ENCODE measurements at regions not wholly inside any gene's neighbourhood (a gene's known extent, or its start where the extent isn't known, plus 50 kb on each side); places are given as distances from the start of the nearest gene placed in this dataset.

- Mint-ChIP-seq H3K27ac (no peak overlapping the region), H3K4me3 (no peak overlapping the region), H3K27me3 (no peaks in the 10 kb centered on the region), H3K4me1 (no peaks in the 10 kb centered on the region), H3K36me3 (ENCODE audit: low read depth) (no peaks in the 10 kb centered on the region)
- ATAC-seq (no peak), DNase-seq (no peak)
- H3K9me3 ChIP-seq (ENCODE audit: control insufficient read depth, low read length, poor library complexity, severe bottlenecking), result no peaks in the 10 kb centered on the region
Observed at GRCh38 chr4:165783626-165784025, 89.4 kb upstream of the TLL1 start.

DNA sequence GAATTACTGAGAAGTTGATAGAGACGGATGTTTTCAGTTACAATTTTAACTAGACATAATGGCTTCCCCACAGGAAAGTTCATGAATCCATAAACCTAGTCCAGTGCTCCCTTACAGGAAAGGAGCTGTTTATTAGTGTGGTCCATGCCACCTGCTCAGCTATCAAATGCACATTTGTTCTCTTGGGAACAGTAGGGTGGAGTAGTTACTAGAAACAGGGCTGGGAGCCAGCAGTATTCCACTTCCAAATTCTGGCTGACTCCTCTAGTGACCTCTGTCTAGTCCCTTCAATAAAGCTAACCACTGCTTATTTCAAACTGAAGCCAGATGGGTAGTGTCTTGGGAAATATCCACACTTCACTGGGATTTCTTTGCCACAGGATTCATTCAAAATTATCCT lies 88.4 kb upstream of the TLL1 start:
- Mint-ChIP-seq H3K27ac (no peak overlapping the region), H3K27me3 (no peaks in the 10 kb centered on the region), H3K4me3 (no peak overlapping the region), H3K4me1 (no peaks in the 10 kb centered on the region), H3K36me3 (ENCODE audit: low read depth) (no peaks in the 10 kb centered on the region)
- ATAC-seq (no peak), DNase-seq (no peak)
- no peaks in the 10 kb centered on the region for H3K9me3 ChIP-seq (ENCODE audit: control insufficient read depth, low read length, poor library complexity, severe bottlenecking)

- Mint-ChIP-seq H3K4me3 (no peak overlapping the region), H3K36me3 (ENCODE audit: low read depth) (no peaks in the 10 kb centered on the region), H3K4me1 (no peaks in the 10 kb centered on the region), H3K27me3 (no peaks in the 10 kb centered on the region), H3K27ac (no peak overlapping the region)
- no peaks in the 10 kb centered on the region for H3K9me3 ChIP-seq (ENCODE audit: control insufficient read depth, low read length, poor library complexity, severe bottlenecking)
- ATAC-seq (no peak), DNase-seq (no peak)
Observed at GRCh38 chr4:165785337-165785736, 87.7 kb upstream of the TLL1 start.

GRCh38 chr4:165787516-165788274 lies 85.3 kb upstream of the TLL1 start:
- ATAC-seq, result no peak
- Mint-ChIP-seq H3K36me3 (ENCODE audit: low read depth) (no peaks in the 10 kb centered on the region), H3K4me1 (no peaks in the 10 kb centered on the region), H3K27ac (no peak overlapping the region), H3K27me3 (no peaks in the 10 kb centered on the region), H3K4me3 (no peak overlapping the region)
- DNase-seq, result no peak
- H3K9me3 ChIP-seq (ENCODE audit: control insufficient read depth, low read length, poor library complexity, severe bottlenecking), result no peaks in the 10 kb centered on the region

DNA sequence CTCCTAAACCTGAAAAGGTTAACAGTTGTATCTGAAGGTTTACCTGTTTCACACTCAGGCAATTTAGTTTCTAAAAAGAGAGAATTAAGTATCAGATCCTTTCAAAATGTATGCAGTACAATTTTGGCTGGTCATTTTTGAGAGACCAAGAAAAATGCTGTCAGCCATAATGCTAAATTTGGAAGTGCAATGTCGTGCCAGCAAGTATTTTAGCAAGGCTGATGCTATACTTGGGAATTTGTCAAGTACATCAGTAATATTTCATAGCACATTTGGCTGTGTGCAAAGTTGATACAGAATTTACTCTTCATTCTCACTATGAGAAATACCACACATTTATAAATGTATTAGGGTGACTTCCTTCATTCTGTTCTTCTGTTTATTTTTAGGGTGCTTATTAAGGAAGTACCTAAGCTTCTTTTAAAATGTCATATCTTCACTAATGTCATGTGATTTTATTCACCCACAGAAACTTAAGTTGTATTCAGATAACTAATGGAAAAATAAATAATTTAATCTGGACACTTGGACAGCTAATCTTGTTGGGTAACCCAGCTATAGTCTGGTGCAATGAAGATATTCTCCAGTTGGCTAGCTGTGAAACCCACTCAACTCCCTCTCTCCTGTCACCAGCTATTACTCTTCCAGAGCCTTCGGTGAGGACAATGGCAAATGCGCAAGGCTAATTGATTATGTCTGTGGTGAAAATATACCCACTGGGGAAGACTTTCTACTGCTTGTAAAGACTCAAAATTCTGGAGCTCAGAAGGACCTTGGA lies 84.2 kb upstream of the TLL1 start:
- no peak overlapping the region for H3K4me3 Mint-ChIP-seq
- no peaks in the 10 kb centered on the region for H3K36me3 Mint-ChIP-seq (ENCODE audit: low read depth)
- ATAC-seq (no peak), DNase-seq (no peak)
- H3K27me3 Mint-ChIP-seq, result no peaks in the 10 kb centered on the region
- H3K9me3 ChIP-seq (ENCODE audit: control insufficient read depth, low read length, poor library complexity, severe bottlenecking), result no peaks in the 10 kb centered on the region
- H3K4me1 Mint-ChIP-seq, result no peaks in the 10 kb centered on the region
- no peak overlapping the region for H3K27ac Mint-ChIP-seq

DNA sequence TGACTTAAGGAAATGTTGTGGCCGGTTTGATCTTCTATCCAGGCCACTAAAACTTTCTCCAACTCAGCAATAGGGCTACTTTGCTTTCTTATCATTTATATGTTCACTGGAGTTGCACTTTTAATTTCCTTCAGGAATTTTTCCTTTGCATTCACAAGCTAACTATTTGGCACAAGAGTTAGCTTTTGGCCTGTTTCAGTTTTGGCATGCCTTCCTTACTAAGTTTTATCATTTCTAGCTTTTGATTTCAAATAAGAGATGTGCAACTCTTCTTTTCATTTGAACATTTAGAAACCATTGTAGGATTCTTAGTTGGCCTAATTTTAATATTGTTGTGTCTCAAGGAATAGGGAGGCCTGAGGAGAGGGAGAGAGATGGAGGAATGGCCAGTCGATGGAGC lies 79.8 kb upstream of the TLL1 start:
- no peak overlapping the region for H3K4me3 Mint-ChIP-seq
- ATAC-seq, result no peak
- H3K27ac Mint-ChIP-seq, result no peak overlapping the region
- no peak for DNase-seq
- no peaks in the 10 kb centered on the region for H3K27me3 Mint-ChIP-seq
- H3K4me1 Mint-ChIP-seq, result no peaks in the 10 kb centered on the region
- no peaks in the 10 kb centered on the region for H3K9me3 ChIP-seq (ENCODE audit: control insufficient read depth, low read length, poor library complexity, severe bottlenecking)
- no peaks in the 10 kb centered on the region for H3K36me3 Mint-ChIP-seq (ENCODE audit: low read depth)

GRCh38 chr4:165794834-165795233 lies 78.2 kb upstream of the TLL1 start:
- DNase-seq (no peak), ATAC-seq (no peak)
- Mint-ChIP-seq H3K27me3 (no peaks in the 10 kb centered on the region), H3K36me3 (ENCODE audit: low read depth) (no peaks in the 10 kb centered on the region), H3K4me1 (no peaks in the 10 kb centered on the region), H3K27ac (no peak overlapping the region), H3K4me3 (no peak overlapping the region)
- H3K9me3 ChIP-seq (ENCODE audit: control insufficient read depth, low read length, poor library complexity, severe bottlenecking), result no peaks in the 10 kb centered on the region

DNA sequence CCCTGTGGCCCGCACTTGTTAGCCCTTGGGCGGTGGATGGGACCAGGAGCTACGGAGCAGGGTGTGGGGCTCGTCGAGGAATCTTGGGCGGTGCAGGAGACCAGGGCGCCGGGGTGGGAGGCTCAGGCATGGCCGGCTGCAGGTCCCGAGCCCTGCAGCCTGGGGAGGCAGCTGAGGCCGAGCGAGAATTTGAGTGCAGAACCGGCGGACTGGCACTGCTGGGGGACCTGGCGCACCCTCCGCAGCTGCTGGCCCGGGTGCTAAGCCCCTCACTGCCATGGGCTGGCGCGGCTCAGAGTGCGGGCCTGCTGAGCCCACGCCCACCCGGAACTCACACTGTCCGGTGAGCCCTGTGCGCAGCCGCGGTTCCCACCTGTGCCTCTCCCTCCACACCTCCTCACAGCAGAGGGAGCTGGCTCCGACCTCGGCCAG lies 73.6 kb upstream of the TLL1 start:
- Mint-ChIP-seq H3K27me3 (no peaks in the 10 kb centered on the region), H3K36me3 (ENCODE audit: low read depth) (no peaks in the 10 kb centered on the region), H3K27ac (no peak overlapping the region), H3K4me3 (no peak overlapping the region), H3K4me1 (no peaks in the 10 kb centered on the region)
- no peaks in the 10 kb centered on the region for H3K9me3 ChIP-seq (ENCODE audit: control insufficient read depth, low read length, poor library complexity, severe bottlenecking)
- ATAC-seq (no peak), DNase-seq (no peak)

GRCh38 chr4:165802452-165802851 lies 70.6 kb upstream of the TLL1 start:
- Mint-ChIP-seq H3K27me3 (no peaks in the 10 kb centered on the region), H3K36me3 (ENCODE audit: low read depth) (no peaks in the 10 kb centered on the region), H3K4me3 (no peak overlapping the region), H3K4me1 (no peaks in the 10 kb centered on the region), H3K27ac (no peak overlapping the region)
- no peak for ATAC-seq
- H3K9me3 ChIP-seq (ENCODE audit: control insufficient read depth, low read length, poor library complexity, severe bottlenecking), result no peaks in the 10 kb centered on the region
- DNase-seq, result no peak

- Mint-ChIP-seq H3K36me3 (ENCODE audit: low read depth) (no peaks in the 10 kb centered on the region), H3K27me3 (no peaks in the 10 kb centered on the region), H3K4me1 (no peaks in the 10 kb centered on the region), H3K4me3 (no peak overlapping the region), H3K27ac (no peak overlapping the region)
- DNase-seq, result no peak
- no peak for ATAC-seq
- H3K9me3 ChIP-seq (ENCODE audit: control insufficient read depth, low read length, poor library complexity, severe bottlenecking), result no peaks in the 10 kb centered on the region
Observed at GRCh38 chr4:165803005-165803404, 70.0 kb upstream of the TLL1 start.

DNA sequence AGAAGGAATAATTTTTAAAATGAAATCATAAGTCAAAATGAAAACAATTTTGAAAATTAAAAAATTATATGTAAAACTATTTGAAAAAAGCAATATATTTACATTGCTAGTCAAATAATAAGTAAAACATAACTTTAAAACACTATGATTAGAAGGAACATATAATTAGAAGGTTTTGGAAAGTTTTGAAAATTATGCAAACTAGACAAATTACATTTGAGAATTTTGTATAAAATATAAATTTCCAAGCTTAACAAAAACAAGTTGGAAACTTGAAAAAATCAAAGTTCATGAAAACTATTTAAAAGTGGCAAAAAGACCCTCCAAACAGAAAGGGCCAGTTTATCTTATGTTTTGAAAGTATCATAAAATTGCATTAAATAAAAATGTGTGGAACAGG lies 67.6 kb upstream of the TLL1 start:
- no peaks in the 10 kb centered on the region for H3K9me3 ChIP-seq (ENCODE audit: control insufficient read depth, low read length, poor library complexity, severe bottlenecking)
- Mint-ChIP-seq H3K36me3 (ENCODE audit: low read depth) (no peaks in the 10 kb centered on the region), H3K4me3 (no peak overlapping the region), H3K4me1 (no peaks in the 10 kb centered on the region), H3K27me3 (no peaks in the 10 kb centered on the region), H3K27ac (no peak overlapping the region)
- ATAC-seq (no peak), DNase-seq (no peak)

DNA sequence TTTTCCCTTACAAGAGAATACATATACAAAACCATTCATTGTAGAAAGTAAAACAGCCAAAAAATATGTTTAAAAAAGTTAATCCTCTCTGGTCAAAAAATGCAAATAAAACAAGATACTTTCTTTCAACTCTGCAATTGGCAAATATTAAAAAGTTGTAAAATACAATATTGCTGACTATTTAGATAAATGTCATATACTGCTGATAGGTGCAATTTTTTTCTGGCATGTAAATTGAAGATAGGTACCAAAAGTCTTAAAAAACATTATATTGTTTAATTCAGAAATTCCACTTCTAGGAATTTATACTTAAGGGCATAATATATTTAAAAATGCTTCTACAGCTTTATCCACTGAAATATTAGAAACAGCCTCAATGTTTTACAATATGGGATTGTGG lies 66.4 kb upstream of the TLL1 start:
- Mint-ChIP-seq H3K4me3 (no peak overlapping the region), H3K27ac (no peak overlapping the region), H3K27me3 (no peaks in the 10 kb centered on the region), H3K36me3 (ENCODE audit: low read depth) (no peaks in the 10 kb centered on the region), H3K4me1 (no peaks in the 10 kb centered on the region)
- ATAC-seq (no peak), DNase-seq (no peak)
- no peaks in the 10 kb centered on the region for H3K9me3 ChIP-seq (ENCODE audit: control insufficient read depth, low read length, poor library complexity, severe bottlenecking)

DNA sequence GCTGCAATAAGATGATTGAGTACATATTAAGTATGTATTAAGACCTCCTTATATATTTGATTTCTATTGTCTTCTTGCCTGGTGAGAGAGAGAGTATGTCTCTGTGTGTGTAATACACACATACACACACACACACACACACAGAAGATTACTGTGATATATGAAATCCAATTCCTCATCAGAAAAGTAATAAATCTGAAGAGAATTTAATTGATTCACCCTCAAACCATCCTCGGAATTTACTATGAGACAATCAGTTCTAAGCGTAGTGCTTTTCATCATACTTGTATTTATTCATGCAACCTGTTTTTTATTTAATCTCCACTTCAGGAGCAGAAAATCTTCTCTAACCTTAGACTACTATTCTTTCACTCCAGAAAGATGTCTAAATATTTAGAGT lies 62.3 kb upstream of the TLL1 start:
- no peaks in the 10 kb centered on the region for H3K9me3 ChIP-seq (ENCODE audit: control insufficient read depth, low read length, poor library complexity, severe bottlenecking)
- Mint-ChIP-seq H3K27ac (no peak overlapping the region), H3K36me3 (ENCODE audit: low read depth) (no peaks in the 10 kb centered on the region), H3K27me3 (no peaks in the 10 kb centered on the region), H3K4me3 (no peak overlapping the region), H3K4me1 (no peaks in the 10 kb centered on the region)
- DNase-seq, result no peak
- ATAC-seq, result no peak

DNA sequence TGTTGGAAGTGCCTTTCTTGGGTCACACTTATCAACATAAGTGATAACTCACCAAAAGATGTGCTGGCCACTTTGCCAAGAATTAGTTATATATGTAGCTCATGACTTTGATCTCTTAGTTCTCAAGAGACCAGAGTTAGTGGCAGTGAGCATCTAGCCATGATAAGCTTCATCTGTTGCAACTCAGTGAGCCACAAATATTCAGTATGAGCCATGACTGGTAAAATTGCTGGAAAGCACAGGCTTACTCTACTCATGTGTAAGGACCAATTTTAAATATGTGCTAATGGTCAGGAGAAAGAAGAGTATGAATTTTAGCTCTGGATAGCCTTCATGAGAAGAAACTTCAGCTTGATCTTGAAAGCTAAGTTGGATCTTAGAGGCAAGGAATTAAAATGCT lies 59.4 kb upstream of the TLL1 start:
- Mint-ChIP-seq H3K4me3 (no peak overlapping the region), H3K27ac (no peak overlapping the region), H3K27me3 (no peaks in the 10 kb centered on the region), H3K4me1 (no peaks in the 10 kb centered on the region), H3K36me3 (ENCODE audit: low read depth) (no peaks in the 10 kb centered on the region)
- no peaks in the 10 kb centered on the region for H3K9me3 ChIP-seq (ENCODE audit: control insufficient read depth, low read length, poor library complexity, severe bottlenecking)
- DNase-seq (no peak), ATAC-seq (no peak)
